Testis (tissue), 2 donors: ENCODE measurements at regions not wholly inside any gene's neighbourhood (a gene's known extent, or its start where the extent isn't known, plus 50 kb on each side); places are given as distances from the start of the nearest gene placed in this dataset.

Experiments
- POLR2A ChIP-seq: fragments of 450-650 bp; IDR thresholded peaks from one replicate; pipeline ENCODE4 v1.6.1; 2017; ENCODE audit warnings: antibody characterized with exemption, mild to moderate bottlenecking, moderate library complexity
- TF ChIP-seq, protein P1 (sequence below), 3 experiments: fragments of 450-650 bp in 2 of 3; fragments of 200-600 bp in 1 of 3; sonication (generic) in 1 of 3; IDR thresholded peaks; one replicate each; pipeline ENCODE4 v1.5.1; 2016 to 2019; ENCODE audit warnings: antibody characterized with exemption in 3 of 3, mild to moderate bottlenecking in 2 of 3, moderate library complexity in 1 of 3

DNA sequence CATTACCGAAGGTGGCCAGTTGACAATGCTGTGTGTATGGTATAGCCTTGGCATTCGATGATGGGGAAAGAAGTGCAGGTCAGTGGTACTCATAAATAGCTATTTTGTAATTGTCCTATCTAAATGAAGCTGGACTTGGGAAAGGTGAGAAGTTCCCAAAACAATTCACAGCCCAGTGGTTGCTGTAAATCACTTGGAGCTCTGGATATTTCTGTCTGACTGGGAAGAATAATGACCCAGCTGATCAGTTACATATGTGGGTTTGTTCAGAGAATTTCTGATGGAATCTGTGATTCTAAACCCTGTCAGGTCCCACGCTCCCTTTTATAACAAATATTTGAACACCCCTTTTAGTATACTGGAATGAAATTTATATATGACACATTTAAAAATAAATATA, 133.9 kb upstream of the PFN2 start:
- TF ChIP-seq, protein P1, sequence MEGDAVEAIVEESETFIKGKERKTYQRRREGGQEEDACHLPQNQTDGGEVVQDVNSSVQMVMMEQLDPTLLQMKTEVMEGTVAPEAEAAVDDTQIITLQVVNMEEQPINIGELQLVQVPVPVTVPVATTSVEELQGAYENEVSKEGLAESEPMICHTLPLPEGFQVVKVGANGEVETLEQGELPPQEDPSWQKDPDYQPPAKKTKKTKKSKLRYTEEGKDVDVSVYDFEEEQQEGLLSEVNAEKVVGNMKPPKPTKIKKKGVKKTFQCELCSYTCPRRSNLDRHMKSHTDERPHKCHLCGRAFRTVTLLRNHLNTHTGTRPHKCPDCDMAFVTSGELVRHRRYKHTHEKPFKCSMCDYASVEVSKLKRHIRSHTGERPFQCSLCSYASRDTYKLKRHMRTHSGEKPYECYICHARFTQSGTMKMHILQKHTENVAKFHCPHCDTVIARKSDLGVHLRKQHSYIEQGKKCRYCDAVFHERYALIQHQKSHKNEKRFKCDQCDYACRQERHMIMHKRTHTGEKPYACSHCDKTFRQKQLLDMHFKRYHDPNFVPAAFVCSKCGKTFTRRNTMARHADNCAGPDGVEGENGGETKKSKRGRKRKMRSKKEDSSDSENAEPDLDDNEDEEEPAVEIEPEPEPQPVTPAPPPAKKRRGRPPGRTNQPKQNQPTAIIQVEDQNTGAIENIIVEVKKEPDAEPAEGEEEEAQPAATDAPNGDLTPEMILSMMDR (IDR thresholded peaks at IDR 0.05): no peak
- no peak for TF ChIP-seq POLR2A
